ENCODE measurements at regions not wholly inside any gene's neighbourhood (a gene's known extent, or its start where the extent isn't known, plus 50 kb on each side); places are given as distances from the start of the nearest gene placed in this dataset.

GRCh38 chr12:115626210-115626609 lies 651.3 kb downstream of the MED13L start:
- no peak for DNase-seq (ENCODE audit: low read depth)
- no peak overlapping the region for H3K4me3 ChIP-seq (ENCODE audit: control insufficient read depth, low read depth, low read length)
- TF ChIP-seq CTCF (IDR thresholded peaks at IDR 0.05; ENCODE audit: control insufficient read depth, insufficient read depth, low read depth, low read length, missing control alignments), result no peak

GRCh38 chr12:115623764-115624334 lies 653.6 kb downstream of the MED13L start:
- TF ChIP-seq CTCF (IDR thresholded peaks at IDR 0.05; ENCODE audit: control insufficient read depth, insufficient read depth, low read depth, low read length, missing control alignments), result no peak
- DNase-seq (ENCODE audit: low read depth), result no peak
- no peak overlapping the region for H3K4me3 ChIP-seq (ENCODE audit: control insufficient read depth, low read depth, low read length)

- no peak for DNase-seq (ENCODE audit: low read depth)
- no peak overlapping the region for H3K4me3 ChIP-seq (ENCODE audit: control insufficient read depth, low read depth, low read length)
- TF ChIP-seq CTCF (IDR thresholded peaks at IDR 0.05; ENCODE audit: control insufficient read depth, insufficient read depth, low read depth, low read length, missing control alignments), result no peak
Observed at GRCh38 chr12:115623275-115623674, 654.2 kb downstream of the MED13L start.

- no peak for TF ChIP-seq CTCF (IDR thresholded peaks at IDR 0.05; ENCODE audit: control insufficient read depth, insufficient read depth, low read depth, low read length, missing control alignments)
- DNase-seq (ENCODE audit: low read depth), result peak; percentile 8
- H3K4me3 ChIP-seq (ENCODE audit: control insufficient read depth, low read depth, low read length), result no peak overlapping the region
Observed at GRCh38 chr12:115620816-115621215, 656.7 kb downstream of the MED13L start.

- no peak for TF ChIP-seq CTCF (IDR thresholded peaks at IDR 0.05; ENCODE audit: control insufficient read depth, insufficient read depth, low read depth, low read length, missing control alignments)
- no peak for DNase-seq (ENCODE audit: low read depth)
- H3K4me3 ChIP-seq (ENCODE audit: control insufficient read depth, low read depth, low read length), result no peak overlapping the region
Observed at GRCh38 chr12:115619889-115620288, 657.6 kb downstream of the MED13L start.

GRCh38 chr12:115619061-115619460 lies 658.4 kb downstream of the MED13L start:
- DNase-seq (ENCODE audit: low read depth), result no peak
- no peak for TF ChIP-seq CTCF (IDR thresholded peaks at IDR 0.05; ENCODE audit: control insufficient read depth, insufficient read depth, low read depth, low read length, missing control alignments)
- H3K4me3 ChIP-seq (ENCODE audit: control insufficient read depth, low read depth, low read length), result no peak overlapping the region

- no peak for DNase-seq (ENCODE audit: low read depth)
- no peak overlapping the region for H3K4me3 ChIP-seq (ENCODE audit: control insufficient read depth, low read depth, low read length)
- no peak for TF ChIP-seq CTCF (IDR thresholded peaks at IDR 0.05; ENCODE audit: control insufficient read depth, insufficient read depth, low read depth, low read length, missing control alignments)
Observed at GRCh38 chr12:115618105-115618504, 659.4 kb downstream of the MED13L start.
